ENCODE measurements at regions not wholly inside any gene's neighbourhood (a gene's known extent, or its start where the extent isn't known, plus 50 kb on each side); places are given as distances from the start of the nearest gene placed in this dataset.

DNA sequence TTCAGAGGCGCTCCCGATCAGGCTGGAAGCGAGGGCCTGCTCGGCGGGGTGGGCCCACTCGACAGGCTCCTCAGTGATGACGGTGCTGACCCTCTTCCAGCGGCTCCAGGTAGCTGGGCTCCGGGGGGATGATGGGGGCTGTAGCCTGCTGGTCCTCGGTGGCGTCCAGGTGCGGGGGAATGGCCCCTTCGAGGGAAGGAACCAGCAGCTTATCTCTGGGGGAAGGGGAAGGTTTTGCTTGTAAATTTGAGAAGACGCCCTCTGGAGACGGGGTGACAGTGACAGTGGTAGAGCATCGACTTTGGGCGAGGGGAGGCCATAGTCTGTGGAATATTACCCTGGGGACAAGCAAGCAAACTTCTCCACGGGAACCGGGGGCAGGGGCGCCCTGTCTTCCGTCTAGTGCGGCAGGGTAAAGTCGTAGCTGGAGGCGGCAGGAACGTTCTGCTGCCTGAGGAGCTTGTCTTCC, 891.9 kb upstream of the LRRTM1 start:
- ATAC-seq (ENCODE audit: low FRiP score): no peak
- no peak for DNase-seq (ENCODE audit: low spot score)

GRCh38 chr2:81195774-81196382, 891.3 kb upstream of the LRRTM1 start:
- DNase-seq (ENCODE audit: low spot score) (no peak), ATAC-seq (ENCODE audit: low FRiP score) (no peak)
- TF ChIP-seq, protein P1, sequence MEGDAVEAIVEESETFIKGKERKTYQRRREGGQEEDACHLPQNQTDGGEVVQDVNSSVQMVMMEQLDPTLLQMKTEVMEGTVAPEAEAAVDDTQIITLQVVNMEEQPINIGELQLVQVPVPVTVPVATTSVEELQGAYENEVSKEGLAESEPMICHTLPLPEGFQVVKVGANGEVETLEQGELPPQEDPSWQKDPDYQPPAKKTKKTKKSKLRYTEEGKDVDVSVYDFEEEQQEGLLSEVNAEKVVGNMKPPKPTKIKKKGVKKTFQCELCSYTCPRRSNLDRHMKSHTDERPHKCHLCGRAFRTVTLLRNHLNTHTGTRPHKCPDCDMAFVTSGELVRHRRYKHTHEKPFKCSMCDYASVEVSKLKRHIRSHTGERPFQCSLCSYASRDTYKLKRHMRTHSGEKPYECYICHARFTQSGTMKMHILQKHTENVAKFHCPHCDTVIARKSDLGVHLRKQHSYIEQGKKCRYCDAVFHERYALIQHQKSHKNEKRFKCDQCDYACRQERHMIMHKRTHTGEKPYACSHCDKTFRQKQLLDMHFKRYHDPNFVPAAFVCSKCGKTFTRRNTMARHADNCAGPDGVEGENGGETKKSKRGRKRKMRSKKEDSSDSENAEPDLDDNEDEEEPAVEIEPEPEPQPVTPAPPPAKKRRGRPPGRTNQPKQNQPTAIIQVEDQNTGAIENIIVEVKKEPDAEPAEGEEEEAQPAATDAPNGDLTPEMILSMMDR (IDR thresholded peaks at IDR 0.05): no peak

More for the DNA sequence above, 891.9 kb upstream of the LRRTM1 start:
- TF ChIP-seq, protein P1 (IDR thresholded peaks at IDR 0.05): no peak

DNA sequence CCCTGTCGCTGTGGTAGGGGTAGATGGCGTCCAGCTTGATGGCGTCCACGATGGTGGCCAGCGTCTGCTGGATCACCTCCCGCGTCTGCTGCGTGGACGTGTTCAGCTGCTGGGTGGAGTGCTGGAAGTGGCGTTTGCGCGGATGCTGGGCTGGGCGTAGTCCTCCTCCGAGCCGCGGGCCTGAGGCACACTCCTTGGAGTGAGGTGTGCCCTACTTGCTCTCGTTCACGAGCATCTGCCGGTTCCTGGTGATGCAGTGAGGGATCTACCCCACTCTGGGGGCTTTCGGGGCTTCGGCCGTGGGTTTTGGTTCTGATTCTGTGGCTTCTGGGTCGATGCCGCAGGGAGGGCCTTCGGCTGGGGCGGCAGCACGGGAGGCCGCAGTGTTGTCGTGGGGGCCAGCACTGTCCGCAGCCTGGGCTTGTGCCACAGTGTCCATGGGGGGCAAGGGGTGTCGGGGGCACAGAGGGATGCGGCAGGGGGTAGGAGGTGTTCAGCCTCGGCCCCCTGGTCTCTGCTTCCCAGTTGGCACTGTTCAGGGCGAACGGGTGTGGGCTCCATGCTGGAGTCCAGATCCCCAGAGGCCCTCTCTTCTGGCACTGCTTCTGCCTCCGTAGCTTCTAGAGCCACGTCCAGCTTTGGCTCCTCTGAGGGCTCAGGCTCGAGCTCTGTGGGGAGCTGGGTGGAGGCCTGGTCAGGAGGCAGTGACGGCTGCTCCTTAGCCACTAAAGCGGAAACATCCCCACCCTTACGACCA, 890.6 kb upstream of the LRRTM1 start:
- TF ChIP-seq, protein P1 (IDR thresholded peaks at IDR 0.05): no peak
- no peak for DNase-seq (ENCODE audit: low spot score)
- no peak for ATAC-seq (ENCODE audit: low FRiP score)

DNA sequence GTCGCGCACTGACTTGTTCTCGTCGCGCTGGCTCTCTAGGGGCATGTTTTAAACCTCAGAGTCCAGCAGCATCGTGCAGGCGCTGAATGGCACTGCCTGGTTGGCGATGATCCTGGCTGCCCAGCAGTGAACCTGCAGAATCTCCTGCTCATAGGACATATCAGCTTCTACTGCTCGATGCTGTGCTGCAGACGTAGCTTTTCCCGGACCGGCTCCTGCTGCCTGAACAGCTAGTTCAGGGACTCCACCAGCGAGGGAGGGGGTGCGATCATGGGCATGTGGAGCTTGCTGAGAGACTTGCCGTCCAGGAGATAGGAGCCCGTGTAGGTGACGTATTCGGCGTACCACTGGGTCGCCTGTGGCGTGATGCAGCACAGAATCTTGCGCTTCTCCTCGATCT, 890.0 kb upstream of the LRRTM1 start:
- TF ChIP-seq, protein P1 (IDR thresholded peaks at IDR 0.05): no peak
- ATAC-seq (ENCODE audit: low FRiP score): no peak
- DNase-seq (ENCODE audit: low spot score): no peak

- no peak for ATAC-seq (ENCODE audit: low FRiP score)
- TF ChIP-seq, protein P1 (IDR thresholded peaks at IDR 0.05): no peak
- no peak for DNase-seq (ENCODE audit: low spot score)
Observed at GRCh38 chr2:81194176-81194575, 889.6 kb upstream of the LRRTM1 start.

DNA sequence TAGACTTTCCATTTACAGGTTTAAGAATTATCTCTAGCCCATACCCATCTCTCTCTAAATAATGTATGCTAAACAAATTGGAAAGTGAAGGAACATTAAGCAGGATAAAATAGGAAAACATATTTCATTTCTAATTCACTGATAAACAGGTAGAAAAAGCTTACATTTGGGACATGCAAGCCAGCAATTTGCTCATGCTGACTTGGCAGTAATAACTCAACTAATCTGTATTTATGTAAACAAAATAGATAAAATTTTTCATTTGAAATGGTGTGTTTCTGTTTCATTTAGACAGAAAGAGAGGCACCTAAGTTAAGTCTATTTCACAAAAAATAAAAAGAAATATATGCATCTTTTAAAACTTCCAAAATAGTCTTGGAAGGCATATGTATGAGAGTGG, 877.3 kb upstream of the LRRTM1 start:
- TF ChIP-seq, protein P1 (IDR thresholded peaks at IDR 0.05): no peak
- DNase-seq (ENCODE audit: low spot score): no peak
- ATAC-seq (ENCODE audit: low FRiP score): no peak

GRCh38 chr2:81171447-81171846, 866.9 kb upstream of the LRRTM1 start:
- TF ChIP-seq, protein P1 (IDR thresholded peaks at IDR 0.05): no peak
- no peak for ATAC-seq (ENCODE audit: low FRiP score)
- DNase-seq (ENCODE audit: low spot score): no peak

Data from omental fat pad (tissue), 3 donors.